ENCODE measurements at regions not wholly inside any gene's neighbourhood (a gene's known extent, or its start where the extent isn't known, plus 50 kb on each side); places are given as distances from the start of the nearest gene placed in this dataset.

DNA sequence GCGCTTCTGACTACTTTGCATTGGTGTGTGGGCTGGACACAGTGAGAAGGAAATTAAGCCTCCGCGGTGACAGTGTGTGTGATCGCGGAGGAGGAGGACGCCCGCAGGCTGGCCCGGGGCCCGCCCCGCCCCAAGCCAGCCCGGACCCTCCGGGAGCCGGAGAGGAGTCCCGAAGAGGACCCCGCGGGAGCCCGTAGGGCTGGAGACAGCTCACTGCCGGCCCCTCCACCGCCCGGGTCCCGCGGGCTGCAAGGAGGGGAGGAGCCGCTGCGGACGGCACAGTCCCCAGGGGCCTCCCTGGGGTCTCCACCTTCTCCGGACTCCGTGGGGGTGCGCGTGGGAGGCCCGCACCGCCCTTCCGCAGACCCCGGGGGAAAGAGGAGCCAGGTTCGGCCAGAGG lies 146.4 kb upstream of the ERCC6L2 start:
- TF ChIP-seq CTCF (IDR thresholded peaks at IDR 0.05): no peak
- no peak for TF ChIP-seq EP300 (IDR thresholded peaks at IDR 0.05)
- no peak for TF ChIP-seq POLR2A (IDR thresholded peaks at IDR 0.05)
- H3K9me3 ChIP-seq: no peaks in the 10 kb centered on the region
- DNase-seq: no peak
- no peak overlapping the region for H3K27ac ChIP-seq
- WGBS, 3 donors: 77 to 87% (median 84%) methylated on average over 33 to 34 of the region's 34 CpGs
- no peak overlapping the region for H3K4me3 ChIP-seq
- intact Hi-C loops (cut with DNase I): loop anchor here in 3 of 4 donors (5.0 to 10.0 kb wide), 2 partner anchors 486 to 488 kb away; no protein-coding TSS in a partner anchor
- no peaks in the 10 kb centered on the region for H3K36me3 ChIP-seq
- H3K27me3 ChIP-seq: no peaks in the 10 kb centered on the region
- peaks cover 3% of the 10 kb centered on the region for H3K4me1 ChIP-seq (ENCODE audit: insufficient read depth)

GRCh38 chr9:95727947-95728520 lies 147.5 kb upstream of the ERCC6L2 start:
- DNase-seq: no peak
- TF ChIP-seq CTCF (IDR thresholded peaks at IDR 0.05): no peak
- no peak for TF ChIP-seq POLR2A (IDR thresholded peaks at IDR 0.05)
- TF ChIP-seq EP300 (IDR thresholded peaks at IDR 0.05): no peak
- Histone ChIP-seq H3K4me3 (no peak overlapping the region), H3K9me3 (no peaks in the 10 kb centered on the region), H3K27ac (no peak overlapping the region), H3K27me3 (no peaks in the 10 kb centered on the region), H3K36me3 (no peaks in the 10 kb centered on the region), H3K4me1 (ENCODE audit: insufficient read depth) (peaks cover 3% of the 10 kb centered on the region)
- WGBS, 3 donors: 95 to 97% (median 97%) methylated on average over 7 of the region's 7 CpGs
- intact Hi-C loops (cut with DNase I): loop anchor here in 3 of 4 donors (5.0 to 10.0 kb wide), 2 partner anchors 487 to 489 kb away; no protein-coding TSS in a partner anchor

DNA sequence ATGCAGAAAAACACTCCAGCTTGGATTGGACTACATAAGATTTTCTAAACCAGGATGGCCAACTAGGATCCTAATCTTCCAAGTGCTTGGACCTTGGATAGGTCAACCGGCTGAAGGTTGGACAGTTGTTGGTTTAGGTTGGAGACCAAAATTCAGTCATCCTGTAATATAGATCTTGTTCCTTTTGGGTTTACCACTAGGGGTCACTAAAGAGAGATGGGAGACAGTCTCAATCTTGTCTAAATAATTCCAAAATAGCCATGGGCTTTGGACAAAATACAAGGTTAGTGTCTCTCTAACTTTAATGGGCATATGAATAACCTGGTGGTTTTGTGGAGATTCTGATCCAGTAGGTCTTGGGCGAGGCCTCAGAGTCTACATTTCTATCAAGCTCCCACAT lies 148.7 kb upstream of the ERCC6L2 start:
- TF ChIP-seq POLR2A (IDR thresholded peaks at IDR 0.05): no peak
- peak; percentile 52 to 62 (median 53) for TF ChIP-seq CTCF (IDR thresholded peaks at IDR 0.05)
- no peak for TF ChIP-seq EP300 (IDR thresholded peaks at IDR 0.05)
- intact Hi-C loops (cut with DNase I): loop anchor here in 3 of 4 donors (5.0 to 10.0 kb wide), 2 partner anchors 488 to 491 kb away; no protein-coding TSS in a partner anchor
- no peak overlapping the region for H3K27ac ChIP-seq
- peaks cover 3% of the 10 kb centered on the region for H3K4me1 ChIP-seq (ENCODE audit: insufficient read depth)
- DNase-seq: no peak
- H3K27me3 ChIP-seq: no peaks in the 10 kb centered on the region
- no peaks in the 10 kb centered on the region for H3K9me3 ChIP-seq
- no peaks in the 10 kb centered on the region for H3K36me3 ChIP-seq
- 61 to 75% (median 67%) methylated on average over 2 of the region's 2 CpGs for WGBS, 3 donors
- no peak overlapping the region for H3K4me3 ChIP-seq

DNA sequence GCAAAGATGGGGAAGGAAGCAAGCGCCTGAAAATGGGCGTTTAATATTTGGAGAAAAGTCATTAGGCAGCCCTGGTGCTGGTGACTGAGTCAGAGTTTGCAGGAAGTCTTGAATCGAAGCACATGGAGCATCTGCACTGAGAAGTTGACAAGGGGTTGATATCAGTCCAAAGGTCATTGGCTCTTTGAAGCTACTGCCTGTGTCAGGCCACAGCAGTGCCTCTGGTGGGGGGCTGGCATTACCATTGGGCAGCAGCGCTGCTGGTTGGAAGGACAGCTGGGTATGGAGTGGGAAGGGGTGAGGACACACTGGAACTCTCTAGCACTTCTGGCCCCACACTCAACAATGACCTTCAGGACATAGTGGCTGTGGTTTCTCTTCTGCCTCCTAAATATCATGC lies 150.4 kb upstream of the ERCC6L2 start:
- intact Hi-C loops (cut with DNase I): loop anchor here in 3 of 4 donors (5.0 to 10.0 kb wide), 2 partner anchors 490 to 492 kb away; no protein-coding TSS in a partner anchor
- Histone ChIP-seq H3K27ac (no peak overlapping the region), H3K36me3 (no peaks in the 10 kb centered on the region), H3K4me1 (ENCODE audit: insufficient read depth) (peaks cover 4% of the 10 kb centered on the region), H3K4me3 (no peak overlapping the region), H3K9me3 (no peaks in the 10 kb centered on the region), H3K27me3 (no peaks in the 10 kb centered on the region)
- 90 to 94% (median 93%) methylated on average over 4 of the region's 4 CpGs for WGBS, 3 donors
- no peak for DNase-seq
- no peak for TF ChIP-seq EP300 (IDR thresholded peaks at IDR 0.05)
- TF ChIP-seq CTCF (IDR thresholded peaks at IDR 0.05): no peak
- TF ChIP-seq POLR2A (IDR thresholded peaks at IDR 0.05): no peak
